OCI-LY3 (cell line): ENCODE measurements at regions not wholly inside any gene's neighbourhood (a gene's known extent, or its start where the extent isn't known, plus 50 kb on each side); places are given as distances from the start of the nearest gene placed in this dataset.

Experiments
- H2AFZ ChIP-seq: fragments of 200-600, 300-600 bp; shearing (Covaris generic); 2 replicates; pipeline ENCODE4 v1.6.0; 2014; ENCODE audit warnings: antibody characterized with exemption, low read depth, low read length
- H3K27ac ChIP-seq: fragments of 200-600, 300-600 bp; sonication (generic); 2 replicates; pipeline ENCODE4 v1.5.1; 2014; ENCODE audit warnings: mild to moderate bottlenecking, low read length, moderate library complexity, mixed read lengths
- H3K27me3 ChIP-seq: fragments of 200-600, 300-600 bp; sonication (generic); 2 replicates; pipeline ENCODE4 v1.6.1; 2014; ENCODE audit warnings: low read depth, low read length, mixed read lengths
- H3K36me3 ChIP-seq: fragments of 200-600, 300-600 bp; sonication (generic); replicated peaks from 2 replicates; pipeline ENCODE3; 2014; ENCODE audit warnings: low read depth, low read length, mixed read lengths
- H3K4me1 ChIP-seq: fragments of 300-600, 200-600 bp; sonication (generic); 2 replicates; pipeline ENCODE4 v1.6.1; 2014; ENCODE audit warnings: low read length, mixed read lengths
- H3K4me2 ChIP-seq: fragments of 200-600, 300-600 bp; sonication (generic); 2 replicates; pipeline ENCODE4 v1.6.1; 2014; ENCODE audit warnings: low read length, mixed read lengths
- H3K4me3 ChIP-seq: fragments of 300-600, 200-600 bp; sonication (generic); 2 replicates; pipeline ENCODE4 v1.5.1; 2014; ENCODE audit warnings: antibody characterized with exemption, mild to moderate bottlenecking, low read length, moderate library complexity
- H3K79me2 ChIP-seq: fragments of 300-600, 200-600 bp; shearing (Covaris generic); 2 replicates; pipeline ENCODE4 v1.6.1; 2014; ENCODE audit warnings: mild to moderate bottlenecking, low read length, mixed read lengths
- H3K9ac ChIP-seq: fragments of 300-600, 200-600 bp; shearing (Covaris generic); 2 replicates; pipeline ENCODE4 v1.6.0; 2014; ENCODE audit warnings: mild to moderate bottlenecking, low read length, moderate library complexity
- H3K9me3 ChIP-seq: fragments of 200-600, 300-600 bp; shearing (Covaris generic); 2 replicates; pipeline ENCODE4 v1.6.1; 2014; ENCODE audit warnings: low read length, mixed read lengths; ENCODE audit not compliant: insufficient read depth
- H4K20me1 ChIP-seq: fragments of 200-600, 300-600 bp; sonication (generic); 2 replicates; pipeline ENCODE4 v1.6.1; 2016; ENCODE audit warnings: low read length, mixed read lengths; ENCODE audit not compliant: insufficient read depth
- EZH2phosphoT487 ChIP-seq: fragments of 200-600 bp; shearing (Covaris generic); IDR thresholded peaks from 2 replicates; pipeline ENCODE4 v1.6.1; 2018; ENCODE audit warnings: antibody characterized with exemption, mixed run types, low read depth
- TF ChIP-seq, protein P1 (sequence below): fragments of 200-600, 300-600 bp; sonication (generic); IDR thresholded peaks from 2 replicates; pipeline ENCODE4 v1.5.1; 2014; ENCODE audit warnings: antibody characterized with exemption, low read length, low read depth

DNA sequence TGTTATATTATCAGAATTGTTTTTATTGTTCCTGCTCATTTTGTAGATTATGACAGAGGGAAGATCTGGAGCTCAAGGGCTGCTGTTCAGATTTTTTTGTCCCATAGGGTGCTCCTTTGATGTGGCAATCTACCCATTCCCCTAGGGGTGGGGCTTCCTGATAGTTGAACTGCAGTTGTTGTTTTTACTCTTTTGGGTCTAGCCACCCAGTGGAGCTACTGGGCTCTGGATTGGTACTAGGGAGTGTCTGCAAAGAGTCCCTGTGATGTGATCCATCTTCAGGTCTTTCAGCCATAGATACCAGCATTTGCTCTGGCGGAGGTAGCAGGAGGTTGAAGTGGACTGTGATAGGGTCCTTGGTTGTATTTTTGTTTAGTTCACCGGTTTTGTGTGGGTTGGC is 57.9 kb upstream of the SLCO1B1 start:
- no peak for TF ChIP-seq EZH2phosphoT487
- TF ChIP-seq, protein P1, sequence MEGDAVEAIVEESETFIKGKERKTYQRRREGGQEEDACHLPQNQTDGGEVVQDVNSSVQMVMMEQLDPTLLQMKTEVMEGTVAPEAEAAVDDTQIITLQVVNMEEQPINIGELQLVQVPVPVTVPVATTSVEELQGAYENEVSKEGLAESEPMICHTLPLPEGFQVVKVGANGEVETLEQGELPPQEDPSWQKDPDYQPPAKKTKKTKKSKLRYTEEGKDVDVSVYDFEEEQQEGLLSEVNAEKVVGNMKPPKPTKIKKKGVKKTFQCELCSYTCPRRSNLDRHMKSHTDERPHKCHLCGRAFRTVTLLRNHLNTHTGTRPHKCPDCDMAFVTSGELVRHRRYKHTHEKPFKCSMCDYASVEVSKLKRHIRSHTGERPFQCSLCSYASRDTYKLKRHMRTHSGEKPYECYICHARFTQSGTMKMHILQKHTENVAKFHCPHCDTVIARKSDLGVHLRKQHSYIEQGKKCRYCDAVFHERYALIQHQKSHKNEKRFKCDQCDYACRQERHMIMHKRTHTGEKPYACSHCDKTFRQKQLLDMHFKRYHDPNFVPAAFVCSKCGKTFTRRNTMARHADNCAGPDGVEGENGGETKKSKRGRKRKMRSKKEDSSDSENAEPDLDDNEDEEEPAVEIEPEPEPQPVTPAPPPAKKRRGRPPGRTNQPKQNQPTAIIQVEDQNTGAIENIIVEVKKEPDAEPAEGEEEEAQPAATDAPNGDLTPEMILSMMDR = no peak
- Histone ChIP-seq H3K9ac (no peak overlapping the region), H3K36me3 (no peaks in the 10 kb centered on the region), H3K4me3 (no peak overlapping the region), H3K9me3 (no peaks in the 10 kb centered on the region), H3K27me3 (no peaks in the 10 kb centered on the region), H2AFZ (no peak overlapping the region), H3K4me1 (no peaks in the 10 kb centered on the region), H4K20me1 (no peaks in the 10 kb centered on the region), H3K79me2 (no peaks in the 10 kb centered on the region), H3K27ac (no peak overlapping the region), H3K4me2 (no peak overlapping the region)

DNA sequence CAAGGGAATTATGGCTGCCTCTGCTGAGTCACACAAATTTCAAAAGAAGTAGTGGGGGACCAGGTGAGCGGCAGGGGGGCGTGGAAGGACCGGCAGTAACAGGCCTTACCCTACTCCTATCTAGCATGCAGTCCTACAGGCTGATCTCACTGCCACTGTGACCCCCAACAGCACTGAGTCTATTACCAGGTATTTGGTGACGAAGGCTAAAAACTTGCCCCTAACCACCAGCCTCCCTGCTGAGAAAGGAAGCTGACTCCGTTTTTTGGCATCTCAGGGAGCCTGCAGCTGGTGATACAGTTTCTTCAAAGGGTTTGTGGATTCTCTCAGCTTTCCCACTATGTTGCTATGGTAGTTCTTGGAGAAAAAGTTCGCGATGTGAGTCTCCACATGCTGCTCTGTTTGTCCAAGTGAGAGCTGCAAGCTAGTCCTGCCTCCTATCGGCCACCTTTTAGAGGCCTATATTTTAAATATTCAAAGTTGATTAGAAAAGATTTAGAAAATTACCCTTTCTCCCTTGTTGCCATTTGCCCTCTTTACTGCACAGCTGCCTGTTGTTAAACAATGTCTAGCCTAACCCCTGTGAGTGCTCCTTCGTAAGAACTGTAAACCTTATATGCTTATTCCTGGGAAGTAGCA is 57.1 kb upstream of the SLCO1B1 start:
- no peak overlapping the region for H2AFZ ChIP-seq
- H3K4me3 ChIP-seq = no peak overlapping the region
- H3K79me2 ChIP-seq = no peaks in the 10 kb centered on the region
- TF ChIP-seq, protein P1 = no peak
- TF ChIP-seq EZH2phosphoT487 = no peak
- H3K27ac ChIP-seq = no peak overlapping the region
- H3K9ac ChIP-seq = no peak overlapping the region
- no peaks in the 10 kb centered on the region for H3K36me3 ChIP-seq
- H3K4me2 ChIP-seq = no peak overlapping the region
- no peaks in the 10 kb centered on the region for H3K4me1 ChIP-seq
- no peaks in the 10 kb centered on the region for H3K27me3 ChIP-seq
- no peaks in the 10 kb centered on the region for H3K9me3 ChIP-seq
- no peaks in the 10 kb centered on the region for H4K20me1 ChIP-seq
